DOHH2 (cell line): ENCODE measurements at regions not wholly inside any gene's neighbourhood (a gene's known extent, or its start where the extent isn't known, plus 50 kb on each side); places are given as distances from the start of the nearest gene placed in this dataset.

Source experiments
- H3F3A ChIP-seq: fragments of 200-600 bp; sonication (generic), shearing (Covaris generic); 2 replicates; pipeline ENCODE4 v1.6.0; 2016; ENCODE audit warnings: antibody characterized with exemption, mild to moderate bottlenecking; ENCODE audit not compliant: control insufficient read depth, insufficient read depth
- H3K27ac ChIP-seq: fragments of 200-600 bp; sonication (generic); 2 replicates; pipeline ENCODE4 v1.5.1; 2014; ENCODE audit warnings: low read depth, mild to moderate bottlenecking, low read length, moderate library complexity
- H3K27me3 ChIP-seq: fragments of 200-600 bp; sonication (generic); 2 replicates; pipeline ENCODE4 v1.6.1; 2014; ENCODE audit warnings: mild to moderate bottlenecking, low read length, mixed read lengths; ENCODE audit not compliant: control insufficient read depth
- H3K36me3 ChIP-seq: fragments of 200-600 bp; sonication (generic); 2 replicates; pipeline ENCODE4 v1.6.1; 2014; ENCODE audit warnings: mild to moderate bottlenecking, low read length, moderate library complexity, mixed read lengths; ENCODE audit not compliant: control insufficient read depth
- H3K4me1 ChIP-seq: fragments of 200-600 bp; sonication (generic); 2 replicates; pipeline ENCODE4 v1.6.1; 2014; ENCODE audit warnings: mild to moderate bottlenecking, low read length, mixed read lengths; ENCODE audit not compliant: control insufficient read depth
- H3K4me2 ChIP-seq: fragments of 200-600 bp; sonication (generic); 2 replicates; pipeline ENCODE4 v1.6.0; 2014; ENCODE audit warnings: mild to moderate bottlenecking, low read length, moderate library complexity
- H3K4me3 ChIP-seq: fragments of 200-600 bp; sonication (generic); 2 replicates; pipeline ENCODE4 v1.5.1; 2014; ENCODE audit warnings: mild to moderate bottlenecking, low read length, mixed read lengths
- H3K79me2 ChIP-seq: fragments of 200-600 bp; sonication (generic); 2 replicates; pipeline ENCODE4 v1.6.1; 2014; ENCODE audit warnings: mild to moderate bottlenecking, low read length, mixed read lengths; ENCODE audit not compliant: control insufficient read depth
- H3K9me2 ChIP-seq: fragments of 200-600 bp; sonication (generic); replicated peaks from 2 replicates; pipeline ENCODE4 v1.6.1; 2014; ENCODE audit warnings: mild to moderate bottlenecking, low read length, mixed read lengths; ENCODE audit not compliant: control insufficient read depth
- H3K9me3 ChIP-seq: fragments of 200-600 bp; sonication (generic); 2 replicates; pipeline ENCODE4 v1.6.1; 2014; ENCODE audit warnings: antibody characterized with exemption, low read length, mixed read lengths; ENCODE audit not compliant: control insufficient read depth, insufficient read depth
- H4K20me1 ChIP-seq: fragments of 200-600 bp; sonication (generic); 2 replicates; pipeline ENCODE4 v1.6.0; 2014; ENCODE audit warnings: low read depth, mild to moderate bottlenecking, antibody characterized with exemption, low read length, moderate library complexity; ENCODE audit not compliant: control insufficient read depth, insufficient read depth
- EZH2phosphoT487 ChIP-seq: fragments of 200-600 bp; sonication (generic); IDR thresholded peaks from 2 replicates; pipeline ENCODE4 v1.6.1; 2017; ENCODE audit warnings: borderline replicate concordance, mild to moderate bottlenecking, antibody characterized with exemption, low read length, moderate library complexity, mixed read lengths
- TF ChIP-seq, protein P1 (sequence below): fragments of 200-600 bp; sonication (generic); IDR thresholded peaks from one replicate; pipeline ENCODE4 v1.5.1; 2014; ENCODE audit warnings: antibody characterized with exemption, mild to moderate bottlenecking, low read depth, low read length; ENCODE audit not compliant: poor library complexity, severe bottlenecking

DNA sequence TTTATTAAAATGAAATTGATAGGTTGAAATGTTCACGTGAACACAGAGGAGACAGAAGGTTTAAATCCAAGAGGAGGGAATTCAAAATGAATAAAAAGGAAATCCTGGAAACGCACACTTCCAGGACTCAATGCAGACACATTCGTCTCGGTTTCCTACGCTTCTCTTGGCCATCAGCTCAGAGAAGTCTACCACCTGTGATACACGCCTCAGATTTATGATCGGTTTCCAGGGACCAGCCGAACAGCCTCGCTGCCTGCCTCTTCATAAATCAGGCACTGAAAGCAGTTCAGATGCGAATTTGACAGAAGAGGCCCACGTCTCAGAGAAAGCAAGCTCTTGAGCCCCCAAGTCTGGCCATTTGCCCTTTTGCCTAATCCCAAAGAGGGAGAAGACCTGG is 125.5 kb upstream of the IRX3 start:
- no peak for TF ChIP-seq EZH2phosphoT487
- TF ChIP-seq, protein P1, sequence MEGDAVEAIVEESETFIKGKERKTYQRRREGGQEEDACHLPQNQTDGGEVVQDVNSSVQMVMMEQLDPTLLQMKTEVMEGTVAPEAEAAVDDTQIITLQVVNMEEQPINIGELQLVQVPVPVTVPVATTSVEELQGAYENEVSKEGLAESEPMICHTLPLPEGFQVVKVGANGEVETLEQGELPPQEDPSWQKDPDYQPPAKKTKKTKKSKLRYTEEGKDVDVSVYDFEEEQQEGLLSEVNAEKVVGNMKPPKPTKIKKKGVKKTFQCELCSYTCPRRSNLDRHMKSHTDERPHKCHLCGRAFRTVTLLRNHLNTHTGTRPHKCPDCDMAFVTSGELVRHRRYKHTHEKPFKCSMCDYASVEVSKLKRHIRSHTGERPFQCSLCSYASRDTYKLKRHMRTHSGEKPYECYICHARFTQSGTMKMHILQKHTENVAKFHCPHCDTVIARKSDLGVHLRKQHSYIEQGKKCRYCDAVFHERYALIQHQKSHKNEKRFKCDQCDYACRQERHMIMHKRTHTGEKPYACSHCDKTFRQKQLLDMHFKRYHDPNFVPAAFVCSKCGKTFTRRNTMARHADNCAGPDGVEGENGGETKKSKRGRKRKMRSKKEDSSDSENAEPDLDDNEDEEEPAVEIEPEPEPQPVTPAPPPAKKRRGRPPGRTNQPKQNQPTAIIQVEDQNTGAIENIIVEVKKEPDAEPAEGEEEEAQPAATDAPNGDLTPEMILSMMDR: no peak
- Histone ChIP-seq H3K27ac (no peak overlapping the region), H3K27me3 (no peaks in the 10 kb centered on the region), H4K20me1 (no peaks in the 10 kb centered on the region), H3K4me1 (no peaks in the 10 kb centered on the region), H3F3A (no peaks in the 10 kb centered on the region), H3K79me2 (no peaks in the 10 kb centered on the region), H3K9me2 (no peaks in the 10 kb centered on the region), H3K36me3 (no peaks in the 10 kb centered on the region), H3K4me3 (no peak overlapping the region), H3K9me3 (no peaks in the 10 kb centered on the region), H3K4me2 (no peak overlapping the region)

GRCh38 chr16:54411544-54411943 is 125.0 kb upstream of the IRX3 start:
- Histone ChIP-seq H3K79me2 (no peaks in the 10 kb centered on the region), H3K9me2 (no peaks in the 10 kb centered on the region), H3K27me3 (no peaks in the 10 kb centered on the region), H4K20me1 (no peaks in the 10 kb centered on the region), H3K9me3 (no peaks in the 10 kb centered on the region), H3F3A (no peaks in the 10 kb centered on the region), H3K4me1 (no peaks in the 10 kb centered on the region), H3K27ac (no peak overlapping the region), H3K4me3 (no peak overlapping the region), H3K36me3 (no peaks in the 10 kb centered on the region), H3K4me2 (no peak overlapping the region)
- no peak for TF ChIP-seq EZH2phosphoT487
- TF ChIP-seq, protein P1: no peak

DNA sequence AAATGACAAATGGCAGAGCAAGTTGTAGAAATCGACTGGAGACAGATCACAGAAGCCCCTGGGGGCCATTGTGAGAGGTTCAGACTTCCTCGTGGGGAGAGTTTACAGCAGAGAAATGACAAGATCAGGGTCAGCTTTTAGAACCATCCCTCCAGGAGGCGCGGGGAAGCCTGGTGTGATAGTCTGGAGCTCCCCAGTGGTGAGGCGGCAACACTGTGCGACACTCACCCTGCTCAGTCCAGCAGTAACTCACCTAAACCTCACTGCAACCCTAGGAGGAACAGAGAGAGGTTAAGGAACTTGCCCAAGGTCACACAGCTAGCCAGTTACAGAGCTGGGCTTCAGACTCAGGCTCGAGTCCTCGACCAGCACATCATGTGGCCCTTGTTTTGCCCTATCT is 123.4 kb upstream of the IRX3 start:
- no peak for TF ChIP-seq EZH2phosphoT487
- TF ChIP-seq, protein P1: no peak
- Histone ChIP-seq H3K9me2 (no peaks in the 10 kb centered on the region), H3K79me2 (no peaks in the 10 kb centered on the region), H3K36me3 (no peaks in the 10 kb centered on the region), H3K4me2 (no peak overlapping the region), H3K9me3 (no peaks in the 10 kb centered on the region), H3K4me1 (no peaks in the 10 kb centered on the region), H3F3A (no peaks in the 10 kb centered on the region), H3K27me3 (no peaks in the 10 kb centered on the region), H3K27ac (no peak overlapping the region), H3K4me3 (no peak overlapping the region), H4K20me1 (no peaks in the 10 kb centered on the region)

- Histone ChIP-seq H3K9me3 (no peaks in the 10 kb centered on the region), H4K20me1 (no peaks in the 10 kb centered on the region), H3K79me2 (no peaks in the 10 kb centered on the region)
Observed at GRCh38 chr16:54407596-54407995, 121.0 kb upstream of the IRX3 start.

More at GRCh38 chr16:54407596-54407995, 121.0 kb upstream of the IRX3 start:
- Histone ChIP-seq H3F3A (no peaks in the 10 kb centered on the region), H3K4me3 (no peak overlapping the region), H3K36me3 (no peaks in the 10 kb centered on the region), H3K4me1 (no peaks in the 10 kb centered on the region), H3K27ac (no peak overlapping the region), H3K9me2 (no peaks in the 10 kb centered on the region), H3K27me3 (no peaks in the 10 kb centered on the region), H3K4me2 (no peak overlapping the region)
- TF ChIP-seq, protein P1: no peak
- TF ChIP-seq EZH2phosphoT487: no peak
